ENCODE measurements at regions not wholly inside any gene's neighbourhood (a gene's known extent, or its start where the extent isn't known, plus 50 kb on each side); places are given as distances from the start of the nearest gene placed in this dataset.

- TF ChIP-seq ATF7 (IDR thresholded peaks at IDR 0.05) (no peak), ATF7 (CRISPR knock-in tag; IDR thresholded peaks at IDR 0.05) (no peak), ATM (IDR thresholded peaks at IDR 0.05; ENCODE audit: borderline replicate concordance) (no peak), SUZ12 (IDR thresholded peaks at IDR 0.05; ENCODE audit: low read depth, low read length) (no peak), GABPA (IDR thresholded peaks at IDR 0.05; ENCODE audit: low read depth, low read length) (no peak), GABPA (CRISPR knock-in tag; IDR thresholded peaks at IDR 0.05; ENCODE audit: low read depth) (no peak), POLR2A (IDR thresholded peaks at IDR 0.05; ENCODE audit: insufficient read depth in 1 of 2, low read depth in 2 of 2, low read length in 2 of 2) (no peak), ZNF253 (CRISPR knock-in tag; IDR thresholded peaks at IDR 0.05; ENCODE audit: borderline replicate concordance) (no peak), SIN3A (IDR thresholded peaks at IDR 0.05; ENCODE audit: borderline replicate concordance, low read depth, low read length) (no peak)
- TF ChIP-seq, protein P1, sequence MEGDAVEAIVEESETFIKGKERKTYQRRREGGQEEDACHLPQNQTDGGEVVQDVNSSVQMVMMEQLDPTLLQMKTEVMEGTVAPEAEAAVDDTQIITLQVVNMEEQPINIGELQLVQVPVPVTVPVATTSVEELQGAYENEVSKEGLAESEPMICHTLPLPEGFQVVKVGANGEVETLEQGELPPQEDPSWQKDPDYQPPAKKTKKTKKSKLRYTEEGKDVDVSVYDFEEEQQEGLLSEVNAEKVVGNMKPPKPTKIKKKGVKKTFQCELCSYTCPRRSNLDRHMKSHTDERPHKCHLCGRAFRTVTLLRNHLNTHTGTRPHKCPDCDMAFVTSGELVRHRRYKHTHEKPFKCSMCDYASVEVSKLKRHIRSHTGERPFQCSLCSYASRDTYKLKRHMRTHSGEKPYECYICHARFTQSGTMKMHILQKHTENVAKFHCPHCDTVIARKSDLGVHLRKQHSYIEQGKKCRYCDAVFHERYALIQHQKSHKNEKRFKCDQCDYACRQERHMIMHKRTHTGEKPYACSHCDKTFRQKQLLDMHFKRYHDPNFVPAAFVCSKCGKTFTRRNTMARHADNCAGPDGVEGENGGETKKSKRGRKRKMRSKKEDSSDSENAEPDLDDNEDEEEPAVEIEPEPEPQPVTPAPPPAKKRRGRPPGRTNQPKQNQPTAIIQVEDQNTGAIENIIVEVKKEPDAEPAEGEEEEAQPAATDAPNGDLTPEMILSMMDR (CRISPR knock-in tag; IDR thresholded peaks at IDR 0.05), result no peak
- TF ChIP-seq, protein P2, sequence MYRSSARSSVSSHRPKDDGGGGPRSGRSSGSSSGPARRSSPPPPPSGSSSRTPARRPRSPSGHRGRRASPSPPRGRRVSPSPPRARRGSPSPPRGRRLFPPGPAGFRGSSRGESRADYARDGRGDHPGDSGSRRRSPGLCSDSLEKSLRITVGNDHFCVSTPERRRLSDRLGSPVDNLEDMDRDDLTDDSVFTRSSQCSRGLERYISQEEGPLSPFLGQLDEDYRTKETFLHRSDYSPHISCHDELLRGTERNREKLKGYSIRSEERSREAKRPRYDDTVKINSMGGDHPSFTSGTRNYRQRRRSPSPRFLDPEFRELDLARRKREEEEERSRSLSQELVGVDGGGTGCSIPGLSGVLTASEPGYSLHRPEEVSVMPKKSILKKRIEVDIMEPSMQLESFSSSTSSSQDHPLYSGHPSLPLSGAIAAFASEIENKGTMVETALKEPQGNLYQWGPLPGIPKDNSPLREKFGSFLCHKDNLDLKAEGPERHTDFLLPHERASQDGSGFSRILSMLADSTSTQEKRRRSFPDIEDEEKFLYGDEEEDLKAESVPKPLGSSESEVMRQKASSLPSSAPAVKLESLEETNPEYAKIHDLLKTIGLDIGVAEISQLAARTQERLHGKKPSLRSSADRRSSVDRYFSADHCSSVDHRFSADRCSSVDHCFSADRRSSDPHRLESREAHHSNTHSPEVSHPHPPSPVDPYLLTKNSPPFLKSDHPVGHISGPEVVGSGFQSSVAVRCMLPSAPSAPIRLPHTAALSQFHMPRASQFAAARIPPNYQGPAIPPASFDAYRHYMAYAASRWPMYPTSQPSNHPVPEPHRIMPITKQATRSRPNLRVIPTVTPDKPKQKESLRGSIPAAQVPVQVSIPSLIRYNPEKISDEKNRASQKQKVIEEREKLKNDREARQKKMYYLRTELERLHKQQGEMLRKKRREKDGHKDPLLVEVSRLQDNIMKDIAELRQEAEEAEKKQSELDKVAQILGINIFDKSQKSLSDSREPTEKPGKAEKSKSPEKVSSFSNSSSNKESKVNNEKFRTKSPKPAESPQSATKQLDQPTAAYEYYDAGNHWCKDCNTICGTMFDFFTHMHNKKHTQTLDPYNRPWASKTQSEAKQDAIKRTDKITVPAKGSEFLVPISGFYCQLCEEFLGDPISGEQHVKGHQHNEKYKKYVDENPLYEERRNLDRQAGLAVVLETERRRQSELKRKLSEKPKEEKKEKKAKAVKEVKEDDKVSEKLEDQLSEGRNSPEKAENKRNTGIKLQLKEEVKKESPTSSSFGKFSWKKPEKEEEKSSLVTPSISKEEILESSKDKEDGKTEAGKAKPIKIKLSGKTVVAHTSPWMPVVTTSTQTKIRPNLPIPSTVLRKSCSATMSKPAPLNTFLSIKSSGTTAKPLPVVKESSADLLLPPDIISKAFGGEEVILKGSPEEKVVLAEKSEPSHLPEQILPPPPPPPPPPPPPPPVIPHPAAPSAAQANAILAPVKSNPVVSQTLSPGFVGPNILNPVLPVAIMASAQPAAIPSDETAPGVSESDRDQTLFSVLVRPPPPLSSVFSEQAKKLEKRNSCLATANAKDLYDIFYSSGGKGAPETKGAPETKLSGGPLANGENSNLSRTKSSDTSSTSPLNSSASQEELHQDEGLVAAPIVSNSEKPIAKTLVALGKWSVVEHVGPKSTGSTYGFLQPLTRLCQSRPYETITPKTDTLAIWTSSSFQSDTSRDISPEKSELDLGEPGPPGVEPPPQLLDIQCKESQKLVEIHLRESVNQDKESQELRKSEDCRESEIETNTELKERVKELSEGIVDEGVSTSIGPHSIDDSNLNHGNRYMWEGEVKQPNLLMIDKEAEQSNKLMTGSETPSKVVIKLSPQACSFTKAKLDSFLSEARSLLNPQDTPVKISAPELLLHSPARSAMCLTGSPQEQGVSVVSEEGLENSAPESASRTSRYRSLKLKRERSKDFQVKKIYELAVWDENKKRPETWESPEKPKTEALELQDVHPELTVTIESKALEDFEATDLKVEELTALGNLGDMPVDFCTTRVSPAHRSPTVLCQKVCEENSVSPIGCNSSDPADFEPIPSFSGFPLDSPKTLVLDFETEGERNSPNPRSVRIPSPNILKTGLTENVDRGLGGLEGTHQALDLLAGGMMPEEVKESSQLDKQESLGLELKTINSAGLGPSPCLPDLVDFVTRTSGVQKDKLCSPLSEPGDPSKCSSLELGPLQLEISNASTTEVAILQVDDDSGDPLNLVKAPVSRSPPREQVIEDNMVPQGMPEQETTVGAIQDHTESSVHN (CRISPR knock-in tag; IDR thresholded peaks at IDR 0.05), result no peak
Observed at GRCh38 chr11:70862093-70862492, 390.3 kb downstream of the SHANK2 start.
